ENCODE measurements at regions not wholly inside any gene's neighbourhood (a gene's known extent, or its start where the extent isn't known, plus 50 kb on each side); places are given as distances from the start of the nearest gene placed in this dataset.

DNA sequence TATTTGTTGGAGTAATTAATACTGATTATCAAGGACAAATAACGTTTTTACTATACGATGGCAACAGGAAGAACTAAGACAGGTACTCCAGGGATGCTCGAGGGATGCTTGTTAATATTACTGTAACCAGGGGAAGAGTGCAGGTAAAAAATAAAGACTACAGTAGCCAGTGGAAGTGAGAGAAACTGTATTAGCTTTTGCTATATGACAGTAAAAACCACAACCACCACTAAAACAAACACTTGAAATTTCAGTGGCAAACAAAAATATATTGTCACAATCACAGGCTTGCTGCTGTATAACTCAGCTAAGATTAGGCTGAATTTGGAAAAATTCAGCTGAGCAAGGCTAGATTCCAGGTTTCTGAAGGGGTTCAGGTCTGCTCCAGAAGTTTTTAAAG, 812.6 kb upstream of the ADGRL4 start:
- TF ChIP-seq EGR1 (IDR thresholded peaks at IDR 0.05; ENCODE audit: low read depth in 2 of 2), result no peak
- TF ChIP-seq, protein P1, sequence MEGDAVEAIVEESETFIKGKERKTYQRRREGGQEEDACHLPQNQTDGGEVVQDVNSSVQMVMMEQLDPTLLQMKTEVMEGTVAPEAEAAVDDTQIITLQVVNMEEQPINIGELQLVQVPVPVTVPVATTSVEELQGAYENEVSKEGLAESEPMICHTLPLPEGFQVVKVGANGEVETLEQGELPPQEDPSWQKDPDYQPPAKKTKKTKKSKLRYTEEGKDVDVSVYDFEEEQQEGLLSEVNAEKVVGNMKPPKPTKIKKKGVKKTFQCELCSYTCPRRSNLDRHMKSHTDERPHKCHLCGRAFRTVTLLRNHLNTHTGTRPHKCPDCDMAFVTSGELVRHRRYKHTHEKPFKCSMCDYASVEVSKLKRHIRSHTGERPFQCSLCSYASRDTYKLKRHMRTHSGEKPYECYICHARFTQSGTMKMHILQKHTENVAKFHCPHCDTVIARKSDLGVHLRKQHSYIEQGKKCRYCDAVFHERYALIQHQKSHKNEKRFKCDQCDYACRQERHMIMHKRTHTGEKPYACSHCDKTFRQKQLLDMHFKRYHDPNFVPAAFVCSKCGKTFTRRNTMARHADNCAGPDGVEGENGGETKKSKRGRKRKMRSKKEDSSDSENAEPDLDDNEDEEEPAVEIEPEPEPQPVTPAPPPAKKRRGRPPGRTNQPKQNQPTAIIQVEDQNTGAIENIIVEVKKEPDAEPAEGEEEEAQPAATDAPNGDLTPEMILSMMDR (IDR thresholded peaks at IDR 0.05; ENCODE audit: low read depth, low read length, missing input control), result no peak
- no peak for TF ChIP-seq TAF1 (conservative IDR thresholded peaks at IDR 0.05)

Measured in liver (tissue), 3 donors.